HCT116 (cell line): ENCODE measurements at regions not wholly inside any gene's neighbourhood (a gene's known extent, or its start where the extent isn't known, plus 50 kb on each side); places are given as distances from the start of the nearest gene placed in this dataset.

ENCODE experiments used
- ATAC-seq: fragments of 200-7000 bp; cut with Tn5 transposase; 2 replicates; pipeline ENCODE4 v1.9.1; 2020; ENCODE audit warnings: mild to moderate bottlenecking, moderate library complexity
- BruUV-seq: library from RNA; stranded (reverse); fragments of 400-500 nt; replicated peaks from 2 replicates; lab custom pipeline; 2021; lab: Mats Ljungman, UMichigan
- CTCF ChIA-PET: fragments of 300-600 bp; sonication (Branson Sonifier 250); formaldehyde crosslinking; loops from one replicate; lab custom pipeline; 2021; ENCODE audit warnings: antibody characterized with exemption; lab: Charles Lee
- POLR2A ChIA-PET: fragments of 300-600, 350-600 bp; sonication (Branson Sonifier 250); formaldehyde crosslinking; loops from one replicate; lab custom pipeline; 2021; ENCODE audit warnings: antibody characterized with exemption; lab: Charles Lee
- RAD21 ChIA-PET, 2 experiments: fragments of 300-600 bp; sonication (Branson Sonifier 250); formaldehyde crosslinking; loops; one replicate each; lab custom pipeline; 2023; ENCODE audit warnings: low total read pairs in 2 of 2; ENCODE audit not compliant: uncharacterized antibody in 2 of 2, unreplicated experiment in 2 of 2, low non-redundant PET in 1 of 2; lab: Charles Lee
- DNase-seq: peaks from one replicate; pipeline ENCODE4 v3.0.0-alpha.2; 2010; ENCODE audit warnings: low read depth, low spot score
- H2AFZ ChIP-seq: fragments of 200-600 bp; shearing (Covaris generic), sonication (generic); 2 replicates; pipeline ENCODE4 v1.6.1; 2017; ENCODE audit warnings: low read depth, mixed run types, mixed read lengths, antibody characterized with exemption, low read length; ENCODE audit not compliant: poor library complexity, severe bottlenecking
- H3K27ac ChIP-seq: 2 replicates; pipeline ENCODE4 v1.5.1; 2012; ENCODE audit warnings: low read depth, low read length
- H3K27me3 ChIP-seq: fragments of 200-600 bp; sonication (generic); 2 replicates; pipeline ENCODE4 v1.6.1; 2016; ENCODE audit warnings: mixed run types, low read length, mixed read lengths; ENCODE audit not compliant: insufficient read depth
- H3K36me3 ChIP-seq, 2 experiments: fragments of 200-500 bp in 1 of 2; fragments of 200-600 bp in 1 of 2; sonication (Bioruptor generic) in 1 of 2; sonication (generic) in 1 of 2; 2 replicates each; pipeline versions ENCODE4 v1.5.1 to v1.6.1; 2014 to 2016; ENCODE audit warnings: low read length in 2 of 2, inconsistent platforms in 1 of 2, mixed read lengths in 1 of 2, mixed run types in 1 of 2; ENCODE audit not compliant: insufficient read depth in 2 of 2, control insufficient read depth in 1 of 2
- H3K4me1 ChIP-seq, 2 experiments: fragments of 200-600 bp in 1 of 2; sonication (generic) in 1 of 2; 2 replicates each; pipeline versions ENCODE4 v1.5.1 to v1.6.1; 2012 to 2017; ENCODE audit warnings: low read length in 2 of 2, inconsistent platforms in 1 of 2, mild to moderate bottlenecking in 1 of 2, mixed read lengths in 1 of 2, mixed run types in 1 of 2, moderate library complexity in 1 of 2; ENCODE audit not compliant: insufficient read depth in 2 of 2, control insufficient read depth in 1 of 2
- H3K4me2 ChIP-seq: fragments of 200-600 bp; sonication (generic); 2 replicates; pipeline ENCODE4 v1.6.1; 2017; ENCODE audit warnings: mixed run types, low read length, mixed read lengths
- H3K4me3 ChIP-seq, 2 experiments: fragments of 200-600 bp in 1 of 2; sonication (generic) in 1 of 2; replicated peaks in 1 of 2; 2 replicates each; pipeline ENCODE4 v1.5.1; 2011 to 2016; ENCODE audit warnings: low read length in 2 of 2, control low read depth in 1 of 2, low read depth in 1 of 2, mild to moderate bottlenecking in 1 of 2, mixed read lengths in 1 of 2, mixed run types in 1 of 2
- H3K79me2 ChIP-seq: fragments of 200-600 bp; sonication (generic); 2 replicates; pipeline ENCODE4 v1.6.1; 2017; ENCODE audit warnings: mild to moderate bottlenecking, mixed run types, low read length, moderate library complexity, mixed read lengths; ENCODE audit not compliant: insufficient read depth
- H3K9ac ChIP-seq: fragments of 200-600 bp; sonication (generic); 2 replicates; pipeline ENCODE4 v1.6.1; 2016; ENCODE audit warnings: low read length, mixed read lengths
- H3K9me2 ChIP-seq: fragments of 200-600 bp; sonication (generic), shearing (Covaris generic); 2 replicates; pipeline ENCODE4 v1.6.1; 2017; ENCODE audit warnings: mixed run types, mild to moderate bottlenecking, moderate library complexity; ENCODE audit not compliant: insufficient read depth
- H3K9me3 ChIP-seq, 2 experiments: fragments of 200-500 bp in 1 of 2; fragments of 200-600 bp in 1 of 2; sonication (Bioruptor generic) in 1 of 2; sonication (generic) in 1 of 2; 2 replicates each; pipeline ENCODE4 v1.6.1; 2014 to 2017; ENCODE audit warnings: low read length in 2 of 2, mixed read lengths in 2 of 2, inconsistent platforms in 1 of 2, low read depth in 1 of 2, mild to moderate bottlenecking in 1 of 2, mixed run types in 1 of 2, moderate library complexity in 1 of 2; ENCODE audit not compliant: control insufficient read depth in 1 of 2, insufficient read depth in 1 of 2
- H4K20me1 ChIP-seq: fragments of 200-600 bp; sonication (generic), shearing (Covaris generic); 2 replicates; pipeline ENCODE4 v1.6.1; 2017; ENCODE audit warnings: mixed run types, mild to moderate bottlenecking, moderate library complexity; ENCODE audit not compliant: insufficient read depth
- CEBPB ChIP-seq: IDR thresholded peaks from 2 replicates; pipeline ENCODE4 v1.6.1; 2012; ENCODE audit warnings: low read depth
- CTCF ChIP-seq, 3 experiments: fragments of 200-600 bp in 1 of 3; sonication (generic) in 1 of 3; IDR thresholded peaks in 2 of 3; conservative IDR thresholded peaks in 1 of 3; 2 replicates each; pipeline ENCODE4 v1.5.1; 2012 to 2017; ENCODE audit warnings: low read depth in 2 of 3, low read length in 2 of 3, antibody characterized with exemption in 1 of 3, borderline replicate concordance in 1 of 3, control low read depth in 1 of 3, mild to moderate bottlenecking in 1 of 3, mixed read lengths in 1 of 3, mixed run types in 1 of 3, moderate library complexity in 1 of 3; ENCODE audit not compliant: insufficient read depth in 1 of 3
- EGR1 ChIP-seq: IDR thresholded peaks from 2 replicates; pipeline ENCODE4 v1.6.1; 2012; ENCODE audit warnings: low read depth
- ELF1 ChIP-seq: IDR thresholded peaks from 2 replicates; pipeline ENCODE4 v1.6.1; 2012; ENCODE audit warnings: low read depth, borderline replicate concordance
- EZH2phosphoT487 ChIP-seq: fragments of 200-600 bp; IDR thresholded peaks from 2 replicates; pipeline ENCODE4 v1.6.1; 2018; ENCODE audit warnings: antibody characterized with exemption, borderline replicate concordance
- FOSL1 ChIP-seq: IDR thresholded peaks from 2 replicates; pipeline ENCODE4 v1.6.1; 2012; ENCODE audit warnings: low read depth
- JUND ChIP-seq: IDR thresholded peaks from 2 replicates; pipeline ENCODE4 v1.6.1; 2012
- POLR2A ChIP-seq: IDR thresholded peaks from 2 replicates; pipeline ENCODE4 v1.7.0; 2011; ENCODE audit warnings: borderline replicate concordance; ENCODE audit not compliant: insufficient read depth, insufficient read length; ENCODE audit errors: extremely low read depth
- RAD21 ChIP-seq: IDR thresholded peaks from 2 replicates; pipeline ENCODE4 v1.6.1; 2012; ENCODE audit warnings: low read depth, mild to moderate bottlenecking
- SP1 ChIP-seq: IDR thresholded peaks from 2 replicates; pipeline ENCODE4 v1.6.1; 2012; ENCODE audit warnings: low read depth
- TCF7L2 ChIP-seq: IDR thresholded peaks from 2 replicates; pipeline ENCODE4 v1.7.0; 2011; ENCODE audit warnings: borderline replicate concordance, inconsistent platforms; ENCODE audit not compliant: insufficient read depth, insufficient read length; ENCODE audit errors: extremely low read depth
- ZBTB33 ChIP-seq: IDR thresholded peaks from 2 replicates; pipeline ENCODE4 v1.6.1; 2011; ENCODE audit warnings: mild to moderate bottlenecking, low read length, moderate library complexity; ENCODE audit not compliant: insufficient replicate concordance; ENCODE audit errors: extremely low read depth
- ZNF274 ChIP-seq: fragments of 200-500 bp; sonication (Bioruptor generic); IDR thresholded peaks from 2 replicates; pipeline ENCODE4 v1.6.1; 2014; ENCODE audit warnings: mild to moderate bottlenecking, low read depth, low read length, inconsistent platforms
- intact Hi-C: fragments of 100-400 bp; cut with micrococcal nuclease; formaldehyde crosslinking; loops from 2 replicates; pipeline ENCODE4 v1.10.0; 2022

- TF ChIP-seq EGR1 (no peak), ZBTB33 (no peak), TCF7L2 (no peak)
- TF ChIP-seq, all 23 proteins: peak for 0
Observed at GRCh38 chr20:51255417-51255816, 232.5 kb upstream of the KCNG1 start (continued).

- no peak overlapping the region for H3K4me2 ChIP-seq
- no peaks in the 10 kb centered on the region for H3K36me3 ChIP-seq
- ATAC-seq (no peak), DNase-seq (no peak)
- no peak overlapping the region for H3K4me3 ChIP-seq
- POLR2A ChIA-PET = no interaction called here
- H2AFZ ChIP-seq = no peak overlapping the region
- TF ChIP-seq CTCF (IDR thresholded peaks at IDR 0.05 in 2 of 3, conservative IDR thresholded peaks at IDR 0.05 in 1 of 3; ENCODE audit: borderline replicate concordance in 1 of 3, insufficient read depth in 1 of 3, low read depth in 2 of 3, low read length in 2 of 3) = no peak
- TF ChIP-seq EZH2phosphoT487 = no peak
- TF ChIP-seq RAD21 = no peak
- no peak for TF ChIP-seq POLR2A
- no peak for TF ChIP-seq FOSL1
- no peak for TF ChIP-seq ZNF274
- no peak for TF ChIP-seq JUND
- no peak for TF ChIP-seq CEBPB
- TF ChIP-seq SP1 = no peak
- TF ChIP-seq EGR1 = no peak
- TF ChIP-seq ZBTB33 = no peak
- no peak for TF ChIP-seq ELF1
- no peak overlapping the region for H3K27ac ChIP-seq
- H4K20me1 ChIP-seq = no peaks in the 10 kb centered on the region
- RAD21 ChIA-PET = no interaction called here
- CTCF ChIA-PET = no interaction called here
- no peaks in the 10 kb centered on the region for H3K9me2 ChIP-seq
- no TSS peak for BruUV-seq
- intact Hi-C loops = no loop called here
- no peak overlapping the region for H3K9ac ChIP-seq
- H3K4me1 ChIP-seq = peaks cover 0 to 2% of the 10 kb centered on the region in 2 experiments; a peak in 2 of 4 replicates
- no peaks in the 10 kb centered on the region for H3K79me2 ChIP-seq
- no peaks in the 10 kb centered on the region for H3K9me3 ChIP-seq
- peaks cover 3% of the 10 kb centered on the region; the same call in 1 of the 2 replicates for H3K27me3 ChIP-seq
Observed at GRCh38 chr20:51253280-51253679, 230.4 kb upstream of the KCNG1 start.
